GM19035 (cell line): ENCODE measurements at regions not wholly inside any gene's neighbourhood (a gene's known extent, or its start where the extent isn't known, plus 50 kb on each side); places are given as distances from the start of the nearest gene placed in this dataset.

ENCODE experiments used
- ATAC-seq: cut with Tn5 transposase; IDR thresholded peaks from one replicate; pipeline ENCODE4 v1.9.1; 2021; ENCODE audit not compliant: unreplicated experiment

DNA sequence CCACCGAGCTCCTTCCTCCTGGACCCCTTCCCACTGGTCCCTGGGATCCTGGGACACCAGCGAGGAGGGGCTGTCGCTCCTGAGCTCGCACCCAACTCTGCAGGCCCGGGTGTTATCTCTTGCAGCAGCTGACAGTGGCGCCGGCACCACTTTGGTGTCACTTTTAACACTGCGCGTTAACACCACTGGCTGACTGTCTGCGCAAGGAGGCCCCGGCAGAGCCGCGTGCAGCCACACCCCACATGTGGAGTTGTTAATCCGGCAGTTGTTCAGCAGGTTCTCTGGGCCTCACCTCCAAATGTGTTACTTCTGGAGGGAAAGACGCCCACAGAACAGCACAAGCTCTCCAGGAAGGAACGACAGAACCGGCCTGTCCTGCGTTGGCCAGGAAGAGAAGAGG is 155.0 kb upstream of the GLI2 start:
- ATAC-seq, result no peak

DNA sequence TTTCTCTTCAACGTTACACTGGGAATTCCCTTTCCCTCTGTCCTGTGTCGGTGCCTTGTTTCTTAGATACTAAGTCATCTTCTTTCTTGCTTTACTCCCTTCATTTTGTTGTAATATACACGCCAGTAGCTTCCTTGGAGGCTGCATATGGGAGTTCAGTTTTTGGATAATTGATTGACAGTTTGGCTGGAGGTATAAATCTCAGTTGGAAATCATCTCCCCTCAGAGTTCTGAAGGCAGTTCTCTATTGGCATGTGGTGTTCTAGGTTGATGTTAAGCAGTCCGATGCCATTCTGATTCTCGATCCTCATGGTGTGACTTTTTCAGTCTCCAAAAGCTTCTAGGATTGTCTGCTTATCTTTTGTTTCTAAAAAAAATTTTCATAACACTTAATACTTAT is 152.5 kb upstream of the GLI2 start:
- no peak for ATAC-seq

DNA sequence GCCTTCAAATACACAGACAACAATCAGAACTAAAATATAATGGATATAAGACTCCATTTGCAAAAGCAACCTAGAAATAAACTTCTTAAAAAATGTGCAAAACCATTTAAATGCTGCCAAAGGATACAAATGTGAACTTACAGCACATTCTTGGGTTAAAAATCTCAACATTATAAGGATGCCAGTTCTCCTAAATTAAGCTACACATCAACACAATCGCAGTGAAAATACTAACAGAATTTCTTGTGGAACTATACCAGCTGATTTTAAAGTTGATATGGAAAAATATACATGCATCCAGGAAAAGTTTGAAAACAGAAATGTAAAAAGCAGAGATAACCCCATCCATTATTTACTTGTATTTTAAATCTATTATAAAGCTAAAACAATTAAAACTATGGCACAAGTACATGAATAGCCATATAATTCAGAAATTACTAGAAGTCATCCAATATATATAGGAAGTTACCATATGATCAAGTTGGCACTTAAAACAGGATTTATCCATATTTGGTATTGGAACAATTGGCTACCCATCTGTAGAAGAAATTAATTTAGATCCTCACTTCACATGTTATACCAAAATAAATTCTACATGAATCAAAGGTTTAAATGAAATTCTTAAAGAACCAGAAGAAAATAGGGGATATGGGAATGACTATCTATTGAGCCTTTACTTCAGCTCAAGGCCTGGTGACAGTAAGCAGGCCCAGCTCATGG is 151.7 kb upstream of the GLI2 start:
- no peak for ATAC-seq

GRCh38 chr2:120586507-120587278 is 149.0 kb upstream of the GLI2 start:
- ATAC-seq, result no peak

DNA sequence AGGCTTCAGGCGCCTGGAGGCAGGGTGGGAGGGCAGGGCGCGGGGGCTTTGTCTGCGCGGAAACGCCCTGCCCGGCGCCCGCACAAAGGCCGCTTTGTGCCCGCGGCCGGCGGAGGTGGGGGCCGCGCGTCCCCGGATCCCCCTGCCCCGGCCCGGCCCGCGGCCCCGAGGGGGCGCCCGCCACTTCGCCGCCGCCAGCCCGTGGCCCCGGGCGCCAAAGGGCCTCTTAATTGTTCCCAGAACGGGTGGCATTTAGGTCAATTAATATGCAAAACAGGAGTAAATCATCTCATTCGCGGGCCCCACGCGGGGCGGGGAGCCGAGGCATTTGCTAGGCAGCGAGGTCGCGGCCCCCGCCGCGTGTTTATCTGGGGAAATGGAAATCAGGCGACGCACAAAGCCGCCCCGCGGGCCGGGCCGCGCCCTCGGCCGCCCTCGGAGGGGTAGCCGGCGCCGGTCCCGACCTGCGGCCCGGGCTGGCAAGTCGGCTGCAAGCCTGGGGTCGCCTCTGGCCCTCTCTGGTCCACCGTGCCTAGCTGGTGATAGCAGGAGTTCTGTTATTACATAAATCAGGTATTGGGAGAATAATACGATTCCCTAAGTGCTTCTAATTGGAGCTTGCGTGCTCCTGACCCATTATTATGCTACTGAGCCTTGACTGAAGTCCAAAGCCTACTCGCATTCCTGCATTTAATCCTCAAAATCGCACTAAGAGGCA is 148.2 kb upstream of the GLI2 start:
- ATAC-seq, result no peak

GRCh38 chr2:120587997-120588336 is 147.7 kb upstream of the GLI2 start:
- ATAC-seq, result no peak

- no peak for ATAC-seq
These were observed 145.7 kb upstream of the GLI2 start for GRCh38 chr2:120589771-120590608.

- ATAC-seq, result no peak
These were observed 144.8 kb upstream of the GLI2 start for GRCh38 chr2:120590841-120591240.

DNA sequence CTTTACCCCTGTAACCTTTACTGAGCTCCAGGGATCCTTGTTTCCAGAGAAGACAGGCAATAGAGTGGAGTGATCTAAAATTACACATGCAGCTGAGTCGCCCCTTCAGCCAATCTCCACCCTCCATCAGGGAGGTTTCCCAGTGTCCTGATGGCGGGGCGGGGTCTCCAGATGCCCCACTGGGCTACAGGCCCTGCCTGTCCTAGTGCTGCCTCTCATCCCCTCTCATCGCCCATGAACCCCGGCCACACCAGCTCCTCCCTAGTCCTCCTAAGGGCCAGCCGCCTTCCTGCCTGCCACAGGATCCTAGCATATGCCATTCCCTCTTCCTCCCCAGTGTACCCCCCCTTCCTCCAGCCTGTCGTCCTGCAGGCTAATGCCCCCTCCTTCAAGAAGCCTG is 144.1 kb upstream of the GLI2 start:
- ATAC-seq, result no peak

DNA sequence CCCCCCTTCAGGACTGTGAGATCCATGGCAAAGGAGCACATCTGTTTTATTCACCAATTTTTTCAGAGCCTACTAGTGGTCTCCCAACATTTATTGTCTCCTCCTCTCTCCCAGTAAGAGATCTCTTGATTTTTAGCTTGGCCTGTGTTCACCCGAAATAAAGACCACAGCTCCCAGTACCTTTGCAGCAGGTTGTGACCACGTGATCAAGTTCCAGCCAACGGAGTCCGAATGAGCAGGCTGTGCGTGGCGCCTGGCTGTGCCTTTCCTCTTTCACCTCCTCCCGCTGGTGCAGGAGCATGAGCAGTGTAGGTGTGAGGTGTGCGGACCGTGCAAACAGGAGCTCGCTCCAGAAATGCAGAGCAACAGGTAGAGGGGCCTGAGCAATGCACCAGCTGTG is 143.6 kb upstream of the GLI2 start:
- ATAC-seq, result no peak

- ATAC-seq, result no peak
These were observed 141.6 kb upstream of the GLI2 start for GRCh38 chr2:120593921-120594686.

DNA sequence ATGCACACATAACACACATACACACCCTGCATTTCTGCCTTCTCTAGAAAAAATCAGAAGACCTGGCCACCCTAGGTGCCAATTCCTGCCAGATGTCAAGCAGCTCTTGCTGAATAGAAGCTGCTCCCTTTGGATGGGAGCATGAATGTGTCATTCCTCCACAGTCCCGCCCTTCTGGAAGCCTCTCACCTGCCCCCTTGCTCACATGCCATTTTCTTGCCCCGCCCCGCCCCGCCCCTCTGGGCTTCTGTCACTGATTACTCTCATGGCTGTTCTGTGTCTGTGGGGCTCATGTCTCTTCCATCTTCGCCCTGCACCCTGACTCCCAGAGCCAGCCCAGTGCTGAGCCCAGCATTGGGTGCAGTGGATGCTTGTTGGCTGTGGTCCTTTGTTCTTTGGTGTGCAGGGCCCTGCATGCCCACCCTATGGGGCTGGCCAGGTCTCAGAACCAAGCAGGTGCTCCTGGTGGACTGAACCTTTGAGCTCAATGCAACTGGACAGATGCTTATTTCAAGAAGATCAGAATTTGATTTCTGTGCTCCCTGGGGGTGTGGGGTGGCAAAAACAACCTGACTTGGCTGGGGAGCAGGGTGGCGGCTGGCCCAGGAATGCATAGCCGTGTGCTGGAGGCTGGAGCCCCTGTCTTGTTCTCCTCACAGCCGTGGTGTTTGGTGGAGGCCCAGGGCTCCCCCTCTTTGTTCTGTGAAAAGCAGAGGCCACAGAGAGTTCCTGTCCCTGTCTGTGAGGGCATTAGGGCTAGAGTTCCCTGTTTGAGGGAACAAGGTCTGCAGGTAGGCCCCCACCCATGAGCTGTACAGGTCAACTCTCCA is 140.6 kb upstream of the GLI2 start:
- no peak for ATAC-seq

GRCh38 chr2:120595739-120596138 is 139.9 kb upstream of the GLI2 start:
- no peak for ATAC-seq

DNA sequence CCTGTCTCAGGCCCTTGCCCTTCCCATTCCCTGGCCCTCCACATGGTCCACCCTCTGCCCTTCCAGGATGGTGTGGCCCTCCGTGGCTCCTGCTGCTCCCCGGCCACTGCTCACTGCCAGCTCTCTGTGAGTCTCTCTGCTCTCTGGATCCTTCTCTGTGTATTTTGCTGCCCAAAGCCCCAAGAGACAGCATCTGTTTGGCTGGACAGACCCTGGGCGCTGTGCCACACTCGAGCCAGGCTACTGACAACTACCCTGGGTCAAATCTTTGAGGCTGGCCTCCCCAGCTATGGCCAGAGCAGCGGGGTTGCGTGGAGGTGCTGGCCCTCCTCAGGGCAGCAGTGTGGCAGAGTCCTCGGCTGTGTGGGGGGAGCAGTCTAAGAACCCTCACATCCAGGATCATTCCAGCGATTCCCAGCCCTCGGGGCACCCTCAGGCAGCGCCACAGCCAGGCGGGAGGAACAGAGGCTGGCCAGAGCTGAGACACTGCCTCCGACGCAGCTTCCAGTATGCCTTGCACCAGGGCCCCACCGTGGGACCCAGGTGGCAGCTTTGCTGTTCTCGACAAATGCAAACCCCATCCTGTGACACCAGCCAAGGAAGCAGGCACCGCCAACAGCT is 139.4 kb upstream of the GLI2 start:
- ATAC-seq, result no peak

DNA sequence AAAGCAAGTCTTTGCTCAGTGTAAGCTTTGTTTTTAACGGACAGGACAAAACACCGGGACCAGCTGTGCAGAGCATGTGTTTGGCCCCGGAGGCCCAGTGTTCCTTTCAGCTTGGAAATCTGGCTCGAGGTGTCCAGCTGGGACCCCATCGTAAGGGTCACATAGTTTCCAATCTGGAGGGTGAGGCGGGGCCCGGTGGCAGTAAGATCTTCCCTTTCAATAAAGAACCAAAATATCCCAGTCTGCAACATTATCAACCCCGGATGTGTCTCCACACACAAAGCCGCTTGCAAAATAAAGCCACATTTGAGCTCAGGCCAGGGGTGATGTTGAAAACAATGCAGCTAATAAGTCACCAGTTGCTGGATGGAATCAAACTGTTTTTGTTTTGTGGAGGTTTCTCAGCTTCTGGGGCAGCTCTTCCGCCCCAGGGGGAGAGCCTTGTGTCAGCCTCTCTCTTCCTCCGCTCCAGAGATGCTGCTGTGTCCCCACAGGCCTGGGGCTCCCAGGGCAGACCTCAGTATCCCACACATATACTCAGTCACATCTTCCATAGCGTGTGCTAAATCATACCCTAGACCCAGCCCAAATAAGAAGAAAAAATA is 138.6 kb upstream of the GLI2 start:
- no peak for ATAC-seq

DNA sequence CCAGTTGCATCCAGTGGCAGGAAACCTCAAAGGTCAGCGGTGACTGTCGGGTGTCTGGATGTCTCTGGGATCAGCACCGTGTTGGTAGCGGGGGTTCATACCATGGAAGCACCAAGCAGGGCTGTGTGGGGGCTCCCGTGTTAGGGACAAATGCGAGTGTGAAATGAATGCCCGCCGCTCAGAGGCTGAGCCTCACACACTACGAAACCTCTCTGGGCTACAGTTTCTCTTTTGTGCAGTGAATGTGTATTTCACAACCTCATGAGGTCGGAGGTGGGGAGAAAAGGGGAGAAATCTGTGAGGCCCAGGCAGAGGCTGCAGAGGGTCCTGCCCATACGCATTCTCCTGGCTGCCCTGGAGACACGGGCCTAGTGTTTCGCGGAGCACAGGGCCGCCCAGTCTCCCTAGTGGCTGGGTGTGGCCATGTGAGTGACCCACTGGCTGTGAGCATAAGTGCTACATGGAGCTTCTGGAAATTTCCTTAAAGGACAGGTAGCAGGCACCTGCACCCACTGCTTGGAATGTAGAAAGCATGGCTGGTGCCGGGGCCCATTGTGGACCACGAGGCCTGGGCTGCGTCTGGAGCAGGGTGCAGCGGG is 138.0 kb upstream of the GLI2 start:
- no peak for ATAC-seq

- no peak for ATAC-seq
These were observed 137.3 kb upstream of the GLI2 start for GRCh38 chr2:120598416-120598815.

DNA sequence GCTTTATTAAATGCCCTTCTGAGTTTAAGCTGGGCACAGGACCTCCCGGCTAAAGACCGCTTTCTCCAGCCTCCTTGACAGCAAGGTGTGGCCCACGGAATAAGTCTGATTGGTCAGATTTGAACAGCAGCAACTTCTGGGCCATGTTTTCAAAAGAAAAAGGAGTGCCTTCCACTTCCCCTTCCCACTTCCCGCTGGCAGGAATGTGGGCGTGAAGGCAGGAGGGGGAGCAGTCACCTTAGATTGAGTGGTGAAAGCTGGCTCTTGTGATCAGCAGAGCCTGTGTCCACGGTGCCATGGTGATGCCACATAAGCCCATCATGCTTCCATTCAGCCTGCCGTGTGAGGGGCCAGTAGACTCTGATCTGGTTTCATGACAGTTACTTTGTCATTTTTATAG is 136.6 kb upstream of the GLI2 start:
- no peak for ATAC-seq
